GM23248 (cell line): ENCODE measurements at regions not wholly inside any gene's neighbourhood (a gene's known extent, or its start where the extent isn't known, plus 50 kb on each side); places are given as distances from the start of the nearest gene placed in this dataset.

Source experiments
- DNase-seq: peaks from one replicate; pipeline ENCODE4 v3.0.0-alpha.2; 2015
- H2AFZ ChIP-seq: fragments of 200-600 bp; sonication (generic); 2 replicates; pipeline ENCODE4 v1.6.1; 2016; ENCODE audit warnings: antibody characterized with exemption
- H3F3A ChIP-seq: fragments of 200-600 bp; sonication (generic); 2 replicates; pipeline ENCODE4 v1.6.1; 2016; ENCODE audit warnings: mild to moderate bottlenecking, antibody characterized with exemption, mixed run types; ENCODE audit not compliant: insufficient read depth
- H3K27ac ChIP-seq: fragments of 200-600 bp; sonication (generic); 2 replicates; pipeline ENCODE4 v1.5.1; 2016; ENCODE audit warnings: mild to moderate bottlenecking
- H3K27me3 ChIP-seq: fragments of 200-600 bp; sonication (generic); replicated peaks from 2 replicates; pipeline ENCODE4 v1.6.1; 2016; ENCODE audit warnings: mild to moderate bottlenecking; ENCODE audit not compliant: insufficient read depth
- H3K36me3 ChIP-seq: fragments of 200-600 bp; sonication (generic); 2 replicates; pipeline ENCODE4 v1.6.1; 2016; ENCODE audit warnings: low read depth, mild to moderate bottlenecking
- H3K4me1 ChIP-seq: fragments of 200-600 bp; sonication (generic); 2 replicates; pipeline ENCODE4 v1.6.1; 2016; ENCODE audit warnings: mild to moderate bottlenecking; ENCODE audit not compliant: insufficient read depth
- H3K4me2 ChIP-seq: fragments of 200-600 bp; sonication (generic); one replicate; pipeline ENCODE4 v1.6.1; 2016; ENCODE audit warnings: mild to moderate bottlenecking; ENCODE audit not compliant: unreplicated experiment
- H3K4me3 ChIP-seq: fragments of 200-600 bp; sonication (generic); 2 replicates; pipeline ENCODE4 v1.5.1; 2016; ENCODE audit warnings: mild to moderate bottlenecking
- H3K79me2 ChIP-seq: fragments of 200-600 bp; sonication (generic); 2 replicates; pipeline ENCODE4 v1.6.1; 2016; ENCODE audit warnings: mild to moderate bottlenecking; ENCODE audit not compliant: insufficient read depth
- H3K9ac ChIP-seq: fragments of 200-600 bp; sonication (generic); 2 replicates; pipeline ENCODE4 v1.6.1; 2016; ENCODE audit warnings: mild to moderate bottlenecking
- H3K9me2 ChIP-seq: fragments of 200-600 bp; sonication (generic); 2 replicates; pipeline ENCODE4 v1.6.1; 2016; ENCODE audit warnings: mixed run types, mild to moderate bottlenecking, moderate library complexity; ENCODE audit not compliant: insufficient read depth
- H3K9me3 ChIP-seq: fragments of 200-600 bp; sonication (generic); one replicate; pipeline ENCODE4 v1.6.1; 2017; ENCODE audit warnings: low read depth
- H4K20me1 ChIP-seq: fragments of 200-600 bp; sonication (generic); 2 replicates; pipeline ENCODE4 v1.6.0; 2016; ENCODE audit not compliant: insufficient read depth
- EZH2 ChIP-seq: fragments of 200-600 bp; sonication (generic); IDR thresholded peaks from 2 replicates; pipeline ENCODE4 v1.6.1; 2018; ENCODE audit warnings: antibody characterized with exemption, mild to moderate bottlenecking; ENCODE audit not compliant: insufficient read depth, poor library complexity, severe bottlenecking
- EZH2phosphoT487 ChIP-seq: fragments of 200-600 bp; sonication (generic); IDR thresholded peaks from 2 replicates; pipeline ENCODE4 v1.6.1; 2018; ENCODE audit warnings: antibody characterized with exemption, moderate library complexity, mild to moderate bottlenecking, low read depth; ENCODE audit not compliant: insufficient read depth
- WGBS, 2 experiments: methylation state at CpG; one replicate each; pipeline ENCODE4 v1.1.6; 2015 to 2017; ENCODE audit warnings: low lambda C conversion rate in 2 of 2, low coverage in 1 of 2; ENCODE audit errors: missing lambda C conversion rate in 2 of 2; 5-methylcytosine and 5-hydroxymethylcytosine counted together
- in situ Hi-C: fragments of 300-500 bp; cut with MboI; formaldehyde crosslinking; loops from 2 replicates; pipeline ENCODE4 v1.15.0; 2020

- H3K9ac ChIP-seq: no peak overlapping the region
- H3K4me2 ChIP-seq: no peak overlapping the region
- in situ Hi-C loops: no loop called here
- no peak overlapping the region for H3K27ac ChIP-seq
- no peaks in the 10 kb centered on the region for H3K36me3 ChIP-seq
- no peaks in the 10 kb centered on the region for H3F3A ChIP-seq
- H3K79me2 ChIP-seq: no peaks in the 10 kb centered on the region
- H4K20me1 ChIP-seq: no peaks in the 10 kb centered on the region
- H3K27me3 ChIP-seq: peaks cover 4% of the 10 kb centered on the region; the same call in 1 of the 2 replicates
- no peaks in the 10 kb centered on the region for H3K9me3 ChIP-seq
- no peak for TF ChIP-seq EZH2phosphoT487
- TF ChIP-seq EZH2: no peak
- no peaks in the 10 kb centered on the region for H3K4me1 ChIP-seq
- no peak overlapping the region for H3K4me3 ChIP-seq
- no peak overlapping the region for H2AFZ ChIP-seq
- no peak for DNase-seq
- WGBS, 2 experiments: 40 to 48% methylated on average over 7 of the region's 7 CpGs
- H3K9me2 ChIP-seq: no peaks in the 10 kb centered on the region
Observed at GRCh38 chr17:5794385-5794784, 210.1 kb upstream of the NLRP1 start.

- no peak overlapping the region for H3K27ac ChIP-seq
- no peak overlapping the region for H3K4me2 ChIP-seq
- 28 to 37% methylated on average over 6 of the region's 6 CpGs for WGBS, 2 experiments
- no peaks in the 10 kb centered on the region for H3K79me2 ChIP-seq
- H3K9me3 ChIP-seq: no peaks in the 10 kb centered on the region
- H4K20me1 ChIP-seq: no peaks in the 10 kb centered on the region
- H3K36me3 ChIP-seq: no peaks in the 10 kb centered on the region
- H3F3A ChIP-seq: no peaks in the 10 kb centered on the region
- no peak for DNase-seq
- no peak overlapping the region for H2AFZ ChIP-seq
- H3K9ac ChIP-seq: no peak overlapping the region
- H3K4me1 ChIP-seq: no peaks in the 10 kb centered on the region
- peaks cover 4% of the 10 kb centered on the region; the same call in 1 of the 2 replicates for H3K27me3 ChIP-seq
- no peak overlapping the region for H3K4me3 ChIP-seq
- in situ Hi-C loops: no loop called here
- TF ChIP-seq EZH2: no peak
- TF ChIP-seq EZH2phosphoT487: no peak
- H3K9me2 ChIP-seq: no peaks in the 10 kb centered on the region
Observed at GRCh38 chr17:5794881-5795506, 210.7 kb upstream of the NLRP1 start.

GRCh38 chr17:5797447-5798050 lies 213.2 kb upstream of the NLRP1 start:
- H3K27me3 ChIP-seq: 0 out of 2 replicates have a peak, but pooled peaks cover 10% of the 10 kb centered on the region

GRCh38 chr17:5798094-5798493 lies 213.8 kb upstream of the NLRP1 start:
- no peaks in the 10 kb centered on the region for H3K9me3 ChIP-seq
- H3K36me3 ChIP-seq: no peaks in the 10 kb centered on the region
- H3K4me1 ChIP-seq: no peaks in the 10 kb centered on the region
- in situ Hi-C loops: no loop called here
- no peak overlapping the region for H3K27ac ChIP-seq
- H3K4me2 ChIP-seq: no peak overlapping the region
- WGBS, 2 experiments: 21 to 23% methylated on average over 3 to 4 of the region's 4 CpGs
- H3K9me2 ChIP-seq: no peaks in the 10 kb centered on the region
- no peaks in the 10 kb centered on the region for H3F3A ChIP-seq
- 0 out of 2 replicates have a peak, but pooled peaks cover 10% of the 10 kb centered on the region for H3K27me3 ChIP-seq
- DNase-seq: no peak
- H3K4me3 ChIP-seq: no peak overlapping the region
- H4K20me1 ChIP-seq: no peaks in the 10 kb centered on the region
- TF ChIP-seq EZH2 (no peak), EZH2phosphoT487 (no peak)
- no peak overlapping the region for H2AFZ ChIP-seq
- no peak overlapping the region for H3K9ac ChIP-seq
- no peaks in the 10 kb centered on the region for H3K79me2 ChIP-seq

More at GRCh38 chr17:5797447-5798050, 213.2 kb upstream of the NLRP1 start:
- no peak overlapping the region for H3K9ac ChIP-seq
- no peaks in the 10 kb centered on the region for H3K9me3 ChIP-seq
- no peak overlapping the region for H3K4me2 ChIP-seq
- no peaks in the 10 kb centered on the region for H3K36me3 ChIP-seq
- TF ChIP-seq EZH2 (no peak), EZH2phosphoT487 (no peak)
- WGBS, 2 experiments: 15 to 19% methylated on average over 12 of the region's 12 CpGs
- no peaks in the 10 kb centered on the region for H4K20me1 ChIP-seq
- no peaks in the 10 kb centered on the region for H3K79me2 ChIP-seq
- no peak overlapping the region for H3K27ac ChIP-seq
- H3K9me2 ChIP-seq: no peaks in the 10 kb centered on the region
- no peak overlapping the region for H2AFZ ChIP-seq
- in situ Hi-C loops: no loop called here
- DNase-seq: no peak
- H3K4me3 ChIP-seq: no peak overlapping the region
- no peaks in the 10 kb centered on the region for H3K4me1 ChIP-seq
- no peaks in the 10 kb centered on the region for H3F3A ChIP-seq
